ENCODE measurements at regions not wholly inside any gene's neighbourhood (a gene's known extent, or its start where the extent isn't known, plus 50 kb on each side); places are given as distances from the start of the nearest gene placed in this dataset.

DNA sequence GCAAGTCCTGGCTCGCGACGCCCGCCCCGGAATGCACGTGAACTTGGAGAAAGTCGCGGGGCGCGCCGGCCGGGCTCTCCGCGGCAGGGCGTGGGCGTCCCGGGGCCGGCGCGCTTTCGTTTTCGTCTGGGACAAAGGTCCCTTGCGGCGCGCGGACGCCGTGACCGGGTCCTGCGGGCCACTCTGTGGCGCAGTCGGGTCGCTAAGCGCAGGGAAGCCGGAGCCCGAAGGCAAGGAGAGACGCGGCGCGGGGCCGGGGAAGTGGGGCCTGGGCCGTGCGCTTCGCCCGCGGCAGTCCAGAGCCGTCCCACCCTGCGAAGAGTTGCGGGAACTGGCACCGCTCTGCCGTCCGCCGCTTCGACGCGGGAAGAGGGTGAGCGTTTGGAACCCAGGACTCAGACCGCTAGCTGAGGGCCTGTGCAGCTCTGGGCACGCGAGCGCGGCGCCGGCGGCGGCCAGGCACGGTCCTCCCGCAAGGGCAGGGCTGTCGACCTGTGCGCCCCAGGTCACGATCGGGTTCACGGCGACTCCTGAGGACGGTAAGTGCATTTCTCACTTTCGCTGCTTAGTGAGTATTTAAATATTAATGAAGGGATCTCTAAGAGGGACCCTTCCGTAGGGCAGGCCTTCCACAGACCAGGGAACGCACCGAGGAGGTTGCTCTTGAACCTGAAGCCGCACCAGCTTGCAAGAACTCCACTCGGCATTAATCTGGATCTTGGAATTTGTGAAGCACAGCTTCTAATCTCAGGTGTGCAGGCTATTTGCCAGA is 78.0 kb upstream of the PPARA start:
- TF ChIP-seq, protein P1, sequence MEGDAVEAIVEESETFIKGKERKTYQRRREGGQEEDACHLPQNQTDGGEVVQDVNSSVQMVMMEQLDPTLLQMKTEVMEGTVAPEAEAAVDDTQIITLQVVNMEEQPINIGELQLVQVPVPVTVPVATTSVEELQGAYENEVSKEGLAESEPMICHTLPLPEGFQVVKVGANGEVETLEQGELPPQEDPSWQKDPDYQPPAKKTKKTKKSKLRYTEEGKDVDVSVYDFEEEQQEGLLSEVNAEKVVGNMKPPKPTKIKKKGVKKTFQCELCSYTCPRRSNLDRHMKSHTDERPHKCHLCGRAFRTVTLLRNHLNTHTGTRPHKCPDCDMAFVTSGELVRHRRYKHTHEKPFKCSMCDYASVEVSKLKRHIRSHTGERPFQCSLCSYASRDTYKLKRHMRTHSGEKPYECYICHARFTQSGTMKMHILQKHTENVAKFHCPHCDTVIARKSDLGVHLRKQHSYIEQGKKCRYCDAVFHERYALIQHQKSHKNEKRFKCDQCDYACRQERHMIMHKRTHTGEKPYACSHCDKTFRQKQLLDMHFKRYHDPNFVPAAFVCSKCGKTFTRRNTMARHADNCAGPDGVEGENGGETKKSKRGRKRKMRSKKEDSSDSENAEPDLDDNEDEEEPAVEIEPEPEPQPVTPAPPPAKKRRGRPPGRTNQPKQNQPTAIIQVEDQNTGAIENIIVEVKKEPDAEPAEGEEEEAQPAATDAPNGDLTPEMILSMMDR (IDR thresholded peaks at IDR 0.05; ENCODE audit: insufficient read depth, low read depth, low read length, missing control alignments) = no peak
- DNase-seq (ENCODE audit: low read depth) = peak; percentile 71

DNA sequence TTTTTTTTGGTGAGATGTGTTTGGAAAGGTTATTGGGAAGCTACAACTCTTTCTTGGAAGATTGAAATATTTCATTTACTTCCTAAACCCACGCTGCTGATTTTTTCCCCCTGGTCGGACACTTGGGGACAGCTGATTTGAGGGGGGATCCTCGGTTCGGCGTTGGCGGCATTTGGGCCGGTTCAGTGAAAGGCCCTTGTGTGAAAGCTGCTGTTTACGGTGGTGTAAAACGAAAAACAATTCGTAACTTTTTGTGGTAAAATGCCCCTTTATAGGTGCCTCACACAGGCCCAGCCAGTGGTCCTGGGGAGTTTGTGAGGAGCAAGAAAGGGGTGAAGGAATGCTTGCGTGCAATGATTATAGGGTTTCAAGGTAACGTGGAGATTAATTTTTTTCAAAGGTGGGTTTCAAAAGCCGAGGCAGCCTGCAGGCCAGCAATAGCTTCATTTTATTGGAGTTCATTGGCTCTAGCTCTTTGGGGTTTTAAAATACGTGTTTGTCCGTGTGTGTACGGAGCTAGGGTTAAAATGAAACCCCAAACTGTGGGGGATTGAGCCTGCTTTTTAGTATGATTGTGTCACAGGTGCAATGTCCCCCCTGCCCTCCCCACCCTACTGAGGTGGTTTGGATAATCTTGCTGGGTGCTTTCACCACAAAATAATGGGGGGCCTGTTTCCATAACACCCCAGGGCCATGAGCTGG is 77.2 kb upstream of the PPARA start:
- no peak for DNase-seq (ENCODE audit: low read depth)
- TF ChIP-seq, protein P1 (IDR thresholded peaks at IDR 0.05; ENCODE audit: insufficient read depth, low read depth, low read length, missing control alignments) = no peak

More for the DNA sequence above, 78.0 kb upstream of the PPARA start:
- H3K4me3 ChIP-seq (ENCODE audit: low read length) = peak overlapping the region; percentile 89

DNA sequence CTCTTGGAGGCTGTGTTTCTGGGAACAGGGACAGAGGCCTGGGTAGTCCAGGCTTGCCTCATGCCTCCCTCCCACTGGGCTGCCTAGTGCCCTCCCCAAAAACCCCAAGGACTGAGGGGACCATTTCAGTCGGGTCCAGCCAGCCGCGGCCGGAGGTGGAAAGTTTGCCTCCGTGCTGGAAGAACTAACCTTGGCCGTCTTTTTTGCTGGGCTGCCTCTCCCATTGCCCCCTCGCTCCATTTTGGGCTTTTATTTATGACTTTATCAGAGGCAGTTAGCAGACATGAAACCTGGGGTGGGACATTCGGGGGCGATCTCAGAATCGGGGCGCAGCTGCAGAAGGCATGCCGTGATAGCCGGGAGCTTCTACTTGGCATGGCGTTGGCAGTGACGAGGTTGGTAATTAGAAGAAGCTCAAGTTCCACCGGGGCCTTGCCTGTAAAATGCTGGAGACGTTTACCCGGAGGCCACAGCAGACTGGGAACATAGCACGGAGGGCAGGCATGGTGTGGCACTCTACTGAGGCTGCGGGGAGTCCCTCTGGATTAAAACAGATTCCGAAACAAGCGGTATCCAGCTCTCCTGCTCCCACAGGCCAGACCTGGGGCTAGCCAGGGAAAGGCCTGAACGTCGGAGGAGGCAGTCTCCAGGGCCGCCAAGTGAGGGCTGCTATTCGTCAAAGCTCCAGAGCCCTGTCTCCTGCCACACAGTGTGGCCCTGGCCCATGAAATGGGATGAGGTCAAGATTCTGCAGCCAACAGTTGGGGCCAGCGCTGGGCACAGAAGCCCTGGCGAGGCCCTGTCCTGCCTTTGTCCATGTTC is 76.4 kb upstream of the PPARA start:
- TF ChIP-seq, protein P1 (IDR thresholded peaks at IDR 0.05; ENCODE audit: insufficient read depth, low read depth, low read length, missing control alignments) = no peak
- H3K4me3 ChIP-seq (ENCODE audit: low read length) = peak overlapping the region; percentile 89
- DNase-seq (ENCODE audit: low read depth) = no peak

More for the DNA sequence above, 77.2 kb upstream of the PPARA start:
- peak overlapping the region; percentile 89 for H3K4me3 ChIP-seq (ENCODE audit: low read length)

DNA sequence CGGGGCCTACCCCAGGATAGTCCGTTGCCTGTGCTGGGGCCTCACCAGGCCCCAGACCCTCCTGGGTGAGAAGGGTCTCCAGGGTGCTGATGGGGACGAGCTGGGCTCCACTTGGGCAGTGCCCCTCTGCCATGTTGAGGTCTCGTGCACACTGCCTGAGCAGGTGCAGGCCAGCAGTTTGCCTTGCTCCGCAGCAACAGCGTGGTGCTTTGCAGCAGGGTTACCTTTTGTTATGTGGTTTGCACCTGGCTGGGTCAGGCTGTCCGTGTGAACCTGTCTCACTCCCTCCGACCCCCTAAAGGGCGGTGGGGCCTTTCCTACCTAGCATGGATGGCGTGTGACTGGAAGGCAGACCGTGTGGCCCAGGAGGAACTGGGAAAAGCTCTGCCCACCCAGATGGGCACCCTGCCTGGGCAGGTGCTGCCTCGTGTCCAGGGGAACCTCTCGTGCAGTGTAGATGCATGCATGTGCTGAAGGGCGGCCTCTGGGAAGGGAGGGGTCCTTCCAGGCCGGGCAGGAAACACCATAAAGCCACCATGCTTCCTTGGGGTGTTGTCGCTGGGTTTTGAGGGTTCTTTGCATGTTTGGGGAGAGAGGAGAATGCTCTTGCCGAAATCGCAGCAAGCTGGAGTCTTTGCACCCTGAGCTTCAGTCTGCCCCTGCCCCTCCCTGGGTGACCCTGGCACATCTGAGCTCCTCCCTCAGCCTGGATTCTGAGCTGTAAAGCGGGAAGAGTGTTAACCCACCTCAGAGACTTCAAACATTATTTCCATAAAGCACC is 75.4 kb upstream of the PPARA start:
- peak overlapping the region; percentile 89 for H3K4me3 ChIP-seq (ENCODE audit: low read length)
- TF ChIP-seq, protein P1 (IDR thresholded peaks at IDR 0.05; ENCODE audit: insufficient read depth, low read depth, low read length, missing control alignments) = no peak
- no peak for DNase-seq (ENCODE audit: low read depth)

DNA sequence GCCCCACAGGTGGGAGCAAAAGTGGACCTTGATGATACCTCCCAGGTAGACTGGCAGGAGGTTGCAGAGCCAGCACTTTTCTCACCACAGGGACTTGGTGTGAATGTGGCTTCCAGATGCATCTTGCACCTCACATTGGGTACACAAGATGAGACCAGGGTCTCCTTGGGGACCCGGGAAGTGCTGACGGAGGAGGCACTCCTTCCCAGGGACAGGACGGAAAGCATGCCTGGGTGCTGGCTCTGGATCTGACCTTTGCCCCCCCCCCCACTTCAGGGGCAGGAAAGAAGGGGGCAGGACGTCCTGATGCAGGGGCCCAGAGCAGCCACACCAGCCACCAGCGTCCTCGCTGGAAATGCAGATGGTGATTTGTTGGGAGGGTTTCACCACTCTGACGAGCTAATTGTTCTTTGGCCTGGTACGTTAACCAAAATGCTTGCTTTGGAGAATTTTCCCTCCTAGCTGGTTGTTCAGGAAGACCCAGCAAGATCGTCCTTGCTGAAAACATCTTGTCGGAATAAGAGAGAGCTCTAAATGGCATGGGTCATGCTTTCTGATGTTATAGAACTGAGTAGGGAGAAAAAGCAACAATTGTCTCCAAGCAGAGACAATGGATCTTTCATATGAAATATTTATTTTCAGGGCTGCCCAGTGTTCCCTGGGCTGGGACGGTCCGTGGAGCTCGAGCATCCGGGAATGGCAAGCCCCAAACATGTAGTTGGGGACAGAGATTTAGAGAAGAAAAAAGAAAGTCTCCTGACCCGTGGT is 74.4 kb upstream of the PPARA start:
- DNase-seq (ENCODE audit: low read depth) = no peak
- H3K4me3 ChIP-seq (ENCODE audit: low read length) = peak overlapping the region; percentile 89
- TF ChIP-seq, protein P1 (IDR thresholded peaks at IDR 0.05; ENCODE audit: insufficient read depth, low read depth, low read length, missing control alignments) = no peak
